Aorta (tissue), 5 donors: ENCODE measurements at regions not wholly inside any gene's neighbourhood (a gene's known extent, or its start where the extent isn't known, plus 50 kb on each side); places are given as distances from the start of the nearest gene placed in this dataset.

Experiments
- ATAC-seq: fragments of 200-7000 bp; cut with Tn5 transposase; one replicate; pipeline ENCODE4 v1.9.1; 2022; ENCODE audit warnings: moderate library complexity; ENCODE audit not compliant: low FRiP score
- DNase-seq, 2 donors: peaks; one replicate each; pipeline ENCODE4 v3.0.0-alpha.2; 2020
- H3K27ac ChIP-seq, 2 donors: one replicate each; pipeline ENCODE4 v1.5.1; 2013; ENCODE audit warnings: low read length in 2 of 2, mild to moderate bottlenecking in 2 of 2, moderate library complexity in 2 of 2, control low read depth in 1 of 2, inconsistent platforms in 1 of 2, low read depth in 1 of 2
- H3K27me3 ChIP-seq, 2 donors: one replicate each; pipeline ENCODE4 v1.6.1; 2013; ENCODE audit warnings: control low read depth in 1 of 2, low read length in 1 of 2, mild to moderate bottlenecking in 1 of 2, moderate library complexity in 1 of 2; ENCODE audit not compliant: insufficient read depth in 2 of 2, control insufficient read depth in 1 of 2
- H3K36me3 ChIP-seq, 2 donors: one replicate each; pipeline ENCODE4 v1.6.1; 2013; ENCODE audit warnings: control low read depth in 1 of 2, low read length in 1 of 2, mild to moderate bottlenecking in 1 of 2; ENCODE audit not compliant: insufficient read depth in 2 of 2, control insufficient read depth in 1 of 2
- H3K4me1 ChIP-seq, 2 donors: one replicate each; pipeline ENCODE4 v1.6.1; 2013; ENCODE audit warnings: low read length in 2 of 2, control low read depth in 1 of 2, mild to moderate bottlenecking in 1 of 2, moderate library complexity in 1 of 2; ENCODE audit not compliant: insufficient read depth in 2 of 2, control insufficient read depth in 1 of 2
- H3K4me3 ChIP-seq, 2 donors: one replicate each; pipeline ENCODE4 v1.5.1; 2013; ENCODE audit warnings: low read length in 2 of 2, control low read depth in 1 of 2, mild to moderate bottlenecking in 1 of 2
- H3K9me3 ChIP-seq: one replicate; pipeline ENCODE4 v1.6.1; 2013; ENCODE audit warnings: mild to moderate bottlenecking, low read length; ENCODE audit not compliant: control insufficient read depth
- WGBS, 2 donors: extraction: QIAGEN DNeasy Blood & Tissue Kit; methylation state at CpG; one replicate each; pipeline ENCODE4 v1.1.7; 2013; 5-methylcytosine and 5-hydroxymethylcytosine counted together
- intact Hi-C, 2 donors: fragments of 100-400 bp; cut with DNase I; formaldehyde crosslinking; loops; one replicate each; pipeline versions ENCODE4 v1.14.2 to v1.15.0; 2022
- donor health status: healthy with polysubstance abuse.
- donor health status: Bipolar disorder and iron deficiency.
- donor health status: DM: no; HTN: no; CAD: no.
- donor health status: DM: no; HTN: no; CAD: no.
- donor health status: DM: yes; HTN: yes; CAD: no.

- Histone ChIP-seq H3K4me1 (no peaks in the 10 kb centered on the region), H3K36me3 (no peaks in the 10 kb centered on the region), H3K9me3 (no peaks in the 10 kb centered on the region), H3K27ac (no peak overlapping the region), H3K27me3 (no peaks in the 10 kb centered on the region), H3K4me3 (no peak overlapping the region)
- intact Hi-C loops, result no loop called here
- ATAC-seq (no peak), DNase-seq (no peak)
- 43 to 45% methylated on average over 15 of the region's 15 CpGs for WGBS, 2 donors
Measured at GRCh38 chr11:76257074-76257719, 50.9 kb upstream of the WNT11 start.

DNA sequence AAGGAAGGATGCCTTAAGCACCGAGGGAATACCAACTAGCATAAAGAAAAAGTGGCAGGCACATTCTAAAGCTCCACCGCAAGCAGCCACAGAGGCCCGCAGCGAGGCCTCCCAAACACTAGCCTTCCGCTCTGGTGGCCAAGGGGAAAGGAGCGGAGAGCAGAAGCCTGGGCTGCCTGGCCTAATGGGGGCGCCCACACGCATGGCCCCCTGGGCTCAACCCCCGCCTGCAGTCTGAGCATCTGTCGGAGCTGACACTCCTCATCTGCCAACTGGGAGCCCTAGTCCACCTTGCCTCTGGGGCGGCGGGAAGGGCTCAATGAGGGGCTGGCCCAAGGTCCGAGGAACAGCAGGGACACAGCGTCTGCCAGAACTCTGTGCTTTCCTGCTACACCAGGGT lies 50.1 kb upstream of the WNT11 start:
- Histone ChIP-seq H3K36me3 (no peaks in the 10 kb centered on the region), H3K27me3 (no peaks in the 10 kb centered on the region), H3K4me3 (no peak overlapping the region), H3K4me1 (no peaks in the 10 kb centered on the region), H3K27ac (no peak overlapping the region), H3K9me3 (no peaks in the 10 kb centered on the region)
- DNase-seq (no peak), ATAC-seq (no peak)
- 76 to 78% methylated on average over 14 of the region's 14 CpGs for WGBS, 2 donors
- intact Hi-C loops, result no loop called here
